GM18507 (cell line): ENCODE measurements at regions not wholly inside any gene's neighbourhood (a gene's known extent, or its start where the extent isn't known, plus 50 kb on each side); places are given as distances from the start of the nearest gene placed in this dataset.
A peak's percentile ranks its signal among the peaks of the same experiment; 100 is the strongest.
"Not testable (repeated sequence)": the region's sequence is repeated elsewhere in the genome, so short reads cannot be mapped to it uniquely, and the experiment has no call there.

Source experiments
- DNase-seq: peaks from one replicate; pipeline ENCODE4 v3.0.0; 2011; ENCODE audit warnings: low read depth; ENCODE audit not compliant: insufficient read length; ENCODE audit errors: extremely low spot score
- FAIRE-seq: peaks from 2 replicates; lab custom pipeline; 2011; peaks lifted over from hg19 to GRCh38; lab: Jason Lieb, UNC

GRCh38 chr1:208455821-208456220 is 211.6 kb upstream of the PLXNA2 start:
- no peak for FAIRE-seq
- no peak for DNase-seq

DNA sequence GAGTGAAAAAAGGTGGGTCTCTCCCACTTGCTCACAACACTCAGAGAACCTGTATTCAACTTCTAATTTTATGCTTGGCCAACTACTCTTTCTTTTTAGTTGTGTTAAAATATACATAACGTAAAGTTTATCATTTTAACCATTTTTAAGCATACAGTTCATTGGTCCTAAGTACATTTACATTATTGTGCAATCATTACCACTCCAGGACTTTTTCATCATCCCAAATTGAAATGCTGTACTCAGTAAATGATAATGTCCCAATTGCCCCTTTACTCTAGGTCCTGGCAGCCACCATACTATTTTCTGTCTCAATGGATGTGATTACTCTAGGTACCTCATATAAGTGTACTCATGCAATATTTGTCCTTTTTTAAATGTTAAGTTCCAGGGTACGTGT is 212.3 kb upstream of the PLXNA2 start:
- DNase-seq (no peak), FAIRE-seq (no peak)

- FAIRE-seq (no peak), DNase-seq (no peak)
Measured at GRCh38 chr1:208460823-208461222, 216.6 kb upstream of the PLXNA2 start.

GRCh38 chr1:208461680-208462079 is 217.5 kb upstream of the PLXNA2 start:
- DNase-seq (no peak), FAIRE-seq (peak; percentile 36)

- FAIRE-seq (no peak), DNase-seq (no peak)
Measured at GRCh38 chr1:208462761-208463160, 218.6 kb upstream of the PLXNA2 start.

- DNase-seq (no peak), FAIRE-seq (no peak)
Measured at GRCh38 chr1:208465266-208465665, 221.1 kb upstream of the PLXNA2 start.

- FAIRE-seq: no peak
- no peak for DNase-seq
Measured at GRCh38 chr1:208465786-208466590, 221.8 kb upstream of the PLXNA2 start.

DNA sequence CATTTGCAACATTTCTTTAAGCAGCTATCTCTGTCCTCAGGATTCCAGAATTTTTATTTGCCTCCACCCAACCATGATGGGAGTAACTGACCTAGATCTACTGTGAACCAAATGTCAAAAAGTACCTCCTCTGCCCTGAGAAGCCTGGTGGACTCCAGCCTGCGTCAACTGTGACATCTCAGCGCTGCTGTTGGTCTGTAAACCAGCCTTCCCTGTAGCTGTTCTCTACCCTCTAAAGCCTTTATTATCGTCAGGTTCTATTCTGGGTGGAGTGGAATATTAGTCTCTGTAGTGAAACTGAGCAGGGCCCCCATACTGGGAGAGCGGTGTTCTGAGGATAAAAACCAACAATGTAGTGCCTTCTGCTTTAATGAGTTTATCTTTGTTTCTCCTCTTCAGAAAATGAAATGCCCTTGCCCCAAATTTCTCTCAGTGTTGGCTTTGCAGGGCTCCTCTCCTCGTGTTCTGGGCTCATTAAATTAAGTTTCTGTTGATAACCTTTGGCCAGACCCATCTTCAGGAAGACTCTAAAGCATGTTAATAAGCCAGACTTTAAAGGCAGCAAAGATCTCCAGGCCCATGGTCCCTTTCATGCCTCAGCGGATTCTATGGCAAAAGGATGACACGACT is 223.1 kb upstream of the PLXNA2 start:
- no peak for DNase-seq

GRCh38 chr1:208475449-208475848 is 231.3 kb upstream of the PLXNA2 start:
- DNase-seq: no peak
- no peak for FAIRE-seq

More for the DNA sequence above, 223.1 kb upstream of the PLXNA2 start:
- FAIRE-seq: no peak

- DNase-seq: no peak
- no peak for FAIRE-seq
Measured at GRCh38 chr1:208475951-208476845, 232.0 kb upstream of the PLXNA2 start.

- FAIRE-seq: no peak
- no peak for DNase-seq
Measured at GRCh38 chr1:208476846-208477170, 232.6 kb upstream of the PLXNA2 start.

DNA sequence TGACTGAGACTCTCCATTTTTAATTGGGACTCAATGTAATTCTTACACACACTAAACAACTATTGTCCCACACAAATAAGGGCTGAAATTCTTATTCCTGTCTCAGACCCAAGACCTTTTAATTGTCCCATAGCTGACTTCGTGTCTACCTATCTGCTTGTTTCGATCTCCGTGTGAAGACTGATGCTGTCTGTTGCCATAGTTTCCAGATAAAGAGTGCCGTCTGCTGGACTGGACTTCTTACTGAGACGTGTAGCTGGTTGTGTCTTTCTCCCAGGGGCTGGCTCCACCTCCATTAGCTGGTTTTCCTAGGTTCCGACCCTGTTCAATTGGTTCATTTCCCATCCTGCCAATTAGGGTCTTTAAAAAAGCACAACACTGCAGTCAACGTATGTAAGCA is 235.3 kb upstream of the PLXNA2 start:
- DNase-seq (no peak), FAIRE-seq (no peak)

- no peak for FAIRE-seq
- no peak for DNase-seq
Measured at GRCh38 chr1:208485512-208485911, 241.3 kb upstream of the PLXNA2 start.

GRCh38 chr1:208486677-208487076 is 242.5 kb upstream of the PLXNA2 start:
- DNase-seq: no peak
- FAIRE-seq: no peak

DNA sequence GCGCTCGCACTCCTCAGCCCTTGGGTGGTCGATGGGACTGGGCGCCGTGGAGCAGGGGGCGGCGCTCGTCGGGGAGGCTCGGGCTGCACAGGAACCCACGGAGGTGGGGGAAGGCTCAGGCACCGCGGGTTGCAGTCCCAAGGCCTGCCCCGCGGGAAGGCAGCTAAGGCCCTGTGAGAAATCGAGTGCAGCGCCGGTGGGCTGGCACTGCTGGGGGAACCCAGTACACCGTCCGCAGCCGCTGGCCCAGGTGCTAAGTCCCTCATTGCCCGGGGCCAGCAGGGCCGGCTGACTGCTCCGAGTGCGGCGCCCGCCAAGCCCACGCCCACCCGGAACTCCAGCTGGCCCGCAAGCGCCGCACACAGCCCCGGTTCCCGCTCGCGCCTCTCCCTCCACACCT is 244.2 kb upstream of the PLXNA2 start:
- not testable (repeated sequence) for DNase-seq, FAIRE-seq

- FAIRE-seq (no peak), DNase-seq (no peak)
Measured at GRCh38 chr1:208496467-208497371, 252.5 kb upstream of the PLXNA2 start.

- FAIRE-seq (no peak), DNase-seq (no peak)
Measured at GRCh38 chr1:208497866-208498541, 253.8 kb upstream of the PLXNA2 start.

DNA sequence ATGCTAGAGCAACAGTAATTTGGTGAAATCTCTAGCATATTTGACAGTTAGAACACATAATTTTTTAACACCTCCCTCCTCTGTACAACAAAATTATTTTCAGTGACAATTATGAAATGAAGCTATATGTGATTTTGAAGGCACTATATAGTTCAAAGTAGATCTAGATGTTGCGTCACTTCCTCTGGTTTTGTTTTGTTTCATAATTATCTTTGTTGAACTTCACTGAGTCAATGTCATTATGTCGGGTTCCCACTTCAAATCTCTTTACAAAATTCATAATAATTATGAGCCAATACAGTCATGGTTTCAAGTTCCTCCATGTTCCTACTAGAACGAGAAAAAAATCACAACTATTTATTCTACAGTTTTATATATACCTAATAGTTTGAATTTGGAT is 254.8 kb upstream of the PLXNA2 start:
- no peak for DNase-seq

GRCh38 chr1:208499601-208500000 is 255.4 kb upstream of the PLXNA2 start:
- DNase-seq: no peak

More for the DNA sequence above, 254.8 kb upstream of the PLXNA2 start:
- FAIRE-seq: no peak

More at GRCh38 chr1:208499601-208500000, 255.4 kb upstream of the PLXNA2 start:
- FAIRE-seq: no peak
